HG02852 (cell line): ENCODE measurements at regions not wholly inside any gene's neighbourhood (a gene's known extent, or its start where the extent isn't known, plus 50 kb on each side); places are given as distances from the start of the nearest gene placed in this dataset.

Experiments
- ATAC-seq: cut with Tn5 transposase; IDR thresholded peaks from one replicate; pipeline ENCODE4 v1.9.1; 2021; ENCODE audit warnings: mild to moderate bottlenecking, moderate library complexity; ENCODE audit not compliant: unreplicated experiment

DNA sequence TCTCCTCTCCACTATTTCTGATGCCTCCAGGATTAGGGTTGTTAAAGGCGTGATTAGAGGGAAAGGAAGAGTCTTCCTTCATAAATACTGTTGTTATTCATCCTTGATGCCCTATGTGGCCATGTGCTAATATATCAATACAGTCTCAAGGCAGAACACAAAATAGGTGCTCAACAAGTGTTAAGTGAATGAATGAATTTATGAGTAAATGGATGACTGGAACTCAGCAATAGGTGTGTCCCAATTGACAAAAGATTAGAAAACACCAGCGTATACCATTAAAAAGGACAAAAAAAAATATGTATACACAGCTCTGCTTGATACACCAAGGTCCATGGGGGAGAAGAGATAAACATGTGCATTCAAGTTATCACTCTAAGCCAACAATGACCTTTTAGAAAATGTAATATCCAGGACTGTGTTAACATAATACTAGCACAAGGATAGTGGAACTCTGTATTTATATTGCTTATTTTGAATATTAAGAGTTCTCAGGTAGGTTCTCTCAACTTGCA lies 171.2 kb upstream of the MYLIP start:
- ATAC-seq = no peak

DNA sequence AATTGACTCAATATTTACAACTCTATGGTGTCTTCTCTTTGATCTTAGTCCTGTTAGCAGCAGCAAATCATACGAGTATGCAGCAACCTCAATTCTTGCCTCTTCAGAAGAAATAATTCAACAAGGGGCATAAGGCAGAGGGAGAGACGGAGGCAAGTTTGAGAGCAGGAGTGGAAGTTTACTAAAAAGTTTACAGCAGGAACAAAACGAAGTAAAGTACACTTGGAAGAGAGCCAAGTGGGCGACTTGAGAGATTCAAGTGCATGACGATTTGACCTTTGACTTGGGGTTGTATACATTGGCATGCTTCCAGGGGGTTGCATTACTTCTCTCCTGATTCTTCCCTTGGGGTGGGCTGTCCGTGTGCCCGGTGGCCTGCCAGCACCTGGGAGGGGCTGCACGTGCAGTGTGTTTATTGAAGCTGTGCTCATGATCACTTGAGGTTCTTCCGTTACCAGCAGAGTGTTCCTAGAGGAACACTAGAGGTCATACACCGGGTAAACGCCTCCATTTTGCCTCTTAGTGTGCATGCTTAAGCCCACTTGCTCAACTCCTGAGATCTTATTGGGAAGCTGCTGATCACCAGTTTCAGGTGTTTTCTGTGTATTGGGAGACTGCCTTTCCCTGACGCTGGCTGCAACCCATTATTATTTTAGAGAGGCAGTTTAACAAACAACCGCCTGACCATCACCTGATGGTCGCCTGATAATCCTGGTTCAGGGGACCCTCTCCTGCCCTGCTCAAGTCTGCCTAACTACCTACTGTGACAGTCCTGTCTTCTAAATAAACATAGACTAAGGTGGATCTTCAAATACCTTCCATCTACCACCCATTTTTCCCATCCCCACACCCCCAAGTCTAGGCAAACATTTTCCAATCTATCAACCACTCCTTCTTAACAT lies 172.4 kb upstream of the MYLIP start:
- no peak for ATAC-seq

GRCh38 chr6:15955484-15955883 lies 173.4 kb upstream of the MYLIP start:
- no peak for ATAC-seq

GRCh38 chr6:15953152-15953880 lies 175.6 kb upstream of the MYLIP start:
- no peak for ATAC-seq

- ATAC-seq = no peak
These were observed 176.4 kb upstream of the MYLIP start for GRCh38 chr6:15952231-15953151.

DNA sequence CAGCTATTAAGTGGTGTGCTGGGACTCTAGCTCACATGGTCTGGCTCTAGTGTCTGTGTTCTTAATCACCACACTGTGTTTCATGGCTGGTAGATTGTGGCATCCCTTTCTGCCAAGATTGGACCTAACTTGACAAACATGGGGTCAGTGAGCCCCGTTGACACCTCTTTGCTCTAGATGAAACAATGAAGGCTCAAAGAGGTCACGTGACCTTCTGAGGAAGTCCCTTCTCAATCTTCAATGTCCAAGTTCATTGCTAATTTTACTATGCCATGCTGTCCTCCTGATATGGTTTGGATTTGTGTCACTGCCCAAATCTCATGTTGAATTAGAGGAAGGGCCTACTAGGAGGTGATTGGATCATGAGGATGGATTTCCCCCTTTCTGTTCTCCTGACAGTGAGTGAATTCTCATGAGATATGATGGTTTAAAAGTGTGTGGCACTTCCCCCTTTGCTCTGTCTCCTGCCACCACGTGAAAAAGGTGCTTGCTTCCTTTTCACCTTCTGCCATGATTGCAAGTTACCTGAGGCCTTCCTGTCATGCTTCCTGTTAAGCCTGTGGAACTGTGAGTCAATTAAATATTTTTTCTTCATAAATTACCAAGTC lies 177.8 kb upstream of the MYLIP start:
- no peak for ATAC-seq

DNA sequence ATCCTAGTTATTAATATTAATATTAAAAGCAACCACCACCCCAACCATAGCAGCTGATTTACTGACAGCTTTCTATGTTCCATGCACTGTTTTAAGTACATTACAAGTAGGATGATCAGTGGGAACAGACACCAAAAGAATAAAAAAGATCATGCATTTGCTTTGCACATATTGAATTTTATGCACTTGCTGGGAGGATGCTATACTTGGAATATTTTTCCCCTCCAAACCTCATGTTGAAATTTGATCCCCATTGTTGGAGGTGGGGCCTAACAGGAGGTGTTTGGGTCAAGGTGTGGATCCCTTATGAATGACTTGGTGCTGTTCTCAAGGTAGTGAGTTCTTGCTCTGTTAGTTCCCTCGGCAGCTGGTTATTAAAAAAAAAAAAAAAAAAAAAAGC lies 178.9 kb upstream of the MYLIP start:
- no peak for ATAC-seq

GRCh38 chr6:15948930-15949900 lies 179.7 kb upstream of the MYLIP start:
- no peak for ATAC-seq

- no peak for ATAC-seq
These were observed 181.0 kb upstream of the MYLIP start for GRCh38 chr6:15947923-15948322.

- no peak for ATAC-seq
These were observed 181.4 kb upstream of the MYLIP start for GRCh38 chr6:15947436-15947835.

GRCh38 chr6:15946701-15947385 lies 182.0 kb upstream of the MYLIP start:
- ATAC-seq = no peak

GRCh38 chr6:15945593-15946159 lies 183.2 kb upstream of the MYLIP start:
- no peak for ATAC-seq

DNA sequence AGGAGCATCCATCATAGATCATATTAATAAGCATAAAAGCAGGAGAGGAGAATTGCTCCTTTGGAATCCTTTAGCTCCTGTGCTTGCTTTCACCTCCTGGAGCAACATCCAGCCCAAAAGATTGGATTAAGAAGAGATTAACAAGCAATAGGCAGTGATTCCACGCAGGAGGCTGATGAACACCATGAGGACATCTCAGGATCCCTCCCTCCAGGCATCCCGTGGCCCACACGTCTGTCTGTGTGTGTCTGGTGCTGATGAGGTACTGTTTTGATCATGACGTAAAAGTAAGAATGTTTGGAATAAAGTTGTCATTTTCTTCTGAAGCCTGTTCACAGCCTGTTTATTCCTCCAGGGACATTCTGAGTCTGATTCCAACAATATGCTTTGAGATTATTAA lies 185.5 kb upstream of the MYLIP start:
- ATAC-seq = no peak

- no peak for ATAC-seq
These were observed 187.7 kb upstream of the MYLIP start for GRCh38 chr6:15941168-15941567.

DNA sequence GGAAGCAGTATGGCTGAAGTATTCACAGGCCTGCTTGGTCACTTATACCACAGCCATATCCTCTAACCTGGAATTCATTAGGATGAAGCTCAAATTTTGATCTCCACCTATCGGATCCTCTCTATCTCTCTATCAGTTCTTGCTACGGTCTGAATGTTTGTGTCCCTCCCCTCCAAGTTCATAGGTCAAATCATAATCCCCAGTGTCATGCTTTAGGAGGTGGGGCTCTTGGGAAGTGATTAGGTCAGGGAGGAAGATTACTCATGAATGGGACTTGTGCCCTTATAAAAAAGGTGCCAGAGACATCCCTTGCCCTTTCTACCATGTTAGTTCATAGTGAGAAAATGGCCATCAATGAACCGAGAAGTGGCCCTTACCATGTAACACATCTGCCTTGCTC lies 190.8 kb upstream of the MYLIP start:
- no peak for ATAC-seq

DNA sequence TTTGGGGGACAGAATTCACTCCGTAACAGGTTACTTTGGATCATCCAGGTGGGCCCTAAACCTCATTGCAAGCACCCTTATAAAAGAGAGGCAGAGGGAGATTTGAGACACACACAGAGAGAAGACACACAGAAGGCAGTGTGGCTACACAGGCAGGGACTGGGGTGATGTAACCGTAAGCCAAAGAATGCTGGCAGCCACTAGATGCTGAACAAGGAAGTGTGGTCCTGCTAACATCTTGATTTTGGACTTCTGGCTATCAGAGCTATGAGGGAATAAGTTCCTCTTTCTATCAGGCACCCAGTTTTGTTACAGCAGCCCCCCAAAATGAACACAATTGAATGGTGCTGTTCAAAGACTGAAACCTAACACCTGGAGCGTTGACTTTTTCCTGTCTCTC lies 191.3 kb upstream of the MYLIP start:
- ATAC-seq = no peak

- ATAC-seq = no peak
These were observed 192.4 kb upstream of the MYLIP start for GRCh38 chr6:15936503-15936902.

DNA sequence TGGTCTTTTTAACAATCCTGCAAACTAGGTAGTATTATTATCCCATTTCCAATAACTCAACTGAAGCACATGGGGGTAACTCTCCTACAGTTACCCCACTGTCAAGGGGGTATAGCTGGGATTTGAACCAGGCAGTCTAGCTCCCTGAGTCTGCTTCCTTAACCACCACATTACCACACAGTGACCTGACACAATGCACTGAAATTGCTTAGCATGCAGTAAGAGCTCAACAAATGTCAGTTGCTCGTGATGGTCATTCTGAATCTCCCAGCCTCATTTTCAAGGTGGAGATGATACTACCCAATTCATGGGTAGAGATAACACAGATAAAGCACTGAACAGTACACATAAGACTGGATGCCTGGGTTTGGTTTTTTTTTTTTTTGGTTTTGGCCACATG lies 193.2 kb upstream of the MYLIP start:
- ATAC-seq = no peak
